ENCODE measurements at regions not wholly inside any gene's neighbourhood (a gene's known extent, or its start where the extent isn't known, plus 50 kb on each side); places are given as distances from the start of the nearest gene placed in this dataset.

DNA sequence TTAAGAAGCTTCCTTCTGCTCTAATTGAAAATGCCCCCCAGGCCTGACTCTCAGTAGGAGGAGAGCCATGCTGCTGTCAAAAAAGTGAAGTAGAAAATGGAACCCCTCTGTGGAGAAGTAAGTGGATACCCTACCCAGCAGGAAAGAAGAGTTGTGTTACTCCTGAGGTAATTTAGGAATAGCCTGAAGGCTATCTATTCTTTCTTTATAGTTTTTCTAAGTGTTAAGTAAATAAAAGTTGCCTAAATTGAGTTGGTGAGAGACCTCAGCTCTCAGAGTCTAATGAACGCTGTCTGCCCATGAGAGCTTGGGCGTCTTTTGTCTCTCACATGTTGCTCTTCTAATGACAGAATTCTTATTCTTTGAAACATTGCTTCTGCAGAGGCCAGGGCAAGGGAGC lies 116.2 kb downstream of the NSUN3 start:
- DNase-seq (ENCODE audit: low read depth): no peak

DNA sequence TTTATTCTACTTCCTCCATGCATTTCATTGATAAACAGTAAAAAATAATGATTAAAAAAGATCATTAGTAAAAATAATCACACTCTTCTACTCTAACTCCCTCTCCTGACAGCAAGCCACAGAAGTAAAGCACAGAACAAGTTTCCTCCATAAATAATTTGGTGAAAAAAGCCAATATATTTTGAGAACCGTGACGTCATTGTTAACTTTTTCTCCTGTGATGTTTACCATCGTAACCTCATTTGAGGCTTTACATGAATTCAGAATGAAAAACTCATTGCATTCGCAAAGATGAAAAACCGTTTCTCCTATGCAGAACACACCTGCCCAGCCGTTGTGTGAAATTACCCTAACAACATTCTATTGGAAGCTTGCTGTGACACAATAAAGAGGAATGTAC lies 120.7 kb downstream of the NSUN3 start:
- DNase-seq (ENCODE audit: low read depth): no peak

DNA sequence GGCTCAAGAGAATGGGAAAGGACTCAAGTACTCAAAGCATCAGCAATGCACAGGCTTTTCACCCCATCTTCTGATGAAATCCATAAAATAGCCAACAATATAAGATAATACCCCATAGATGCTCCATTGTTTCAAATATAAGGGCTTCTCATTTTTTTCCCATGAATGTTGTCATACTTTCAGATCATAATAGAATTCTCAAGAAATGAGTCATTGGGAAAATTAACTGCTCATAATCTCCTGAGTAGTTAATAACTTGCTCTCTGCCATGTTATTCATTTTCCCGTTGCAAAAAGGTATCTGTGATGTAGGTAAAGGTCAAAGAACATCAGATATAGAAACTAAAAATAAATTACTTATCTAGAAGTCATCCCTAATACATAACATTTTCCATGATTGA lies 121.9 kb downstream of the NSUN3 start:
- peak; percentile 69 for DNase-seq (ENCODE audit: low read depth)

DNA sequence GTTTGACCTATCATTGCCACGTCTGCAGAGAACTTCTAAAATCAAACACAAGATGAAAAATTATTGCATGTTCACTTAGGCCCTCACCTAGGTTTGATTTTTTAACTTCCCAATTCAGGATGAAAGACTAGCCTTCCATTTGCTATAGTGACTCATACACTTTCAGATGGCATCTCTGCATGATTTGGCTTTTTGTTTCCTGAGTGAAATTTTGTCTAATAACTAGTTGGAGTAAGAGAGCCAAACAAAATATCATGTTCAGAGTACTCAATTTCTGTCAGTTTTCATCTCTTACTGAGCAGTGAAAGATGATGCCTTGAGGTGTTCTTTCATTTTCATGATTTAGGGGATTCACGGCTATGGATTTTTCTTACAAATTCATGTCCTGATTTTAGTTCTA lies 122.9 kb downstream of the NSUN3 start:
- DNase-seq (ENCODE audit: low read depth): peak; percentile 44

DNA sequence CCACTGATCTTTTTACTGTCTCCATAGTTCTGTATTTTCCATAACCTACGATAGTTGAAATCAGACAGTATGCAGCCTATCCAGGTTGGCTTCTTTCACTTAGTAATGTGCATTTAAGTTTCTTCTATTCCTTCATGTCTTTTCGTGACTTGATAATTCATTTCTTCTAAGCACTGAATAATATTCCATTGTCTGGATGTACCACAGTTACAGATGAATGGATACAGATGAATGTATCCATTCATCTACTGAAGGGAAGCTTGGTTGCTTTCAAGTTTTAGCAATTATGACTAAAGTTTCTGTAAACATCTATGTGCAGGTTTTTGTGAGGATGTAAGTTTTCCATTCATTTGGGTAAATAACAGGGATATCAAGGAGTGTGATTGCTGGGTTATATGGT lies 124.8 kb downstream of the NSUN3 start:
- DNase-seq (ENCODE audit: low read depth): no peak

DNA sequence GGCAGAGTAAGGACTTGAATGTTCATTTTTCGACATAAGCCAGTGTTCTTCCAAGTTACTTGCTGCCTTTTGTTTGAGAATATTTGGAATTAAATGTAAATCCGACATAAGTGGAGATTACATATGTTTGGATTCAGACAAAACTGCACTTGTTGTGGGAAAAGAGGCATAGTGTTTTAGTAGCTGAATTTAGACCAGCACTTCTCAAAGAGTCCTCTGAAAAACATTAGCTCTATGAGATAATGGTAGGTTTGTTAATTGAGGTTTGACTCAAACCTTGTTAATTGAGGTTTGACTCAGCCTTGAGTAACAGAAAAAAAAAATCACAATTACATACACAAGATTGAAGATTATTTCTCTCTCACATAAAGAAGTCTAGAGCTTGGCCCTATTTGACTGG lies 132.5 kb downstream of the NSUN3 start:
- no peak for DNase-seq (ENCODE audit: low read depth)

DNA sequence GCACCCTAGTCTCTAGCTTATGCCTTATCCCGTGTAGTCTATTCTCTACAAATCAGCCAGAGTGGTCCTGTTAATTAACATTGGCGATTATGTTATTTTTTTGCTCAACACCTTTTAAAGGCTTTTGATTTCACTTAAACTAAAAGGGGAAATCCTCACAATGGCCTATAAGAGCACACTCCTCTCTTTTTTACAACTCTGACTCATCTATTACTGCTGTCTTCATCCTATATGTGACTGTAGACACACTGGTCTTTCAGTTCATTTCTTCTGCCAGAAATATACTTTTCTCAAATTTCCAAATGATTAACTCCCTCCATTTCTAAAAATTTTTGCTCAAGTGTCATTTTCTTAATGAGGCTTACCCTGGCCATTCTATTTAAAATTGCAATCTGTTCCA lies 143.4 kb downstream of the NSUN3 start:
- no peak for DNase-seq (ENCODE audit: low read depth)

DNA sequence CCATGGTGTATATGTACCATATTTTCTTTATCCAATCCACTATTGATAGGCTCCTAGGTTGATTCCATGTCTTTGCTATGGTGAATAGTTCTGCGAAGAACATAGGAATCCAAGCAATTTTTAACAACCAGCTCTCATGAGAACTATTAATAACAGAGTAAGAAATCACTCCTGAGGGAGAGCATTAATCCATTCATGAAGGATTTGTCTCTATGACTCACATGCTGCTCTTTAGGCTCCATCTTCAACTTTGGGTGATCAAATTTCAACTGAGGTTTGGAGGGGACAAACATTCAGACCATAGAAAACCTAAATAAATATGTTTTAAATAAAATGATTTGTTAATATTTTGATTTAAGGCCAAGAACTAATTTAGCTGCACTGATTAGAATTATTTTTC lies 147.4 kb downstream of the NSUN3 start:
- DNase-seq (ENCODE audit: low read depth): no peak

DNA sequence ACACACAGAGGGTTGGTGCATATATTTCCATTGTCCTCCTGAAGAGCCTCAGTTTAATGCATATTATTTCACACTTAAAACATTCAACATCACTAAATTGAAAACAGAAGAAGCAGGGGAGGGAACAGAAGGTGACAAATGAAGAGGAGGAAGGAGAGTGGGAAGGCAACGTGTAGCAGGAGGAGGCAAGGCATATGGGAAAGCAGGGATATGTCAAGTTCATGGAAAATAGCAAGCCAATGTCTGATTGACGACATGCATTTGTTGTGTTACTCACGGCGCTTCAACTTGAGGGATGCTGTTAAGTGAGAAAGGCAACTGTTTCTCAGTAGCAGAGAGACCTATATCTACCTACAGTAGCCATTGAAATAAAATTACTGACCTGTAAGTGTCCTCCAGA lies 154.5 kb downstream of the NSUN3 start:
- DNase-seq (ENCODE audit: low read depth): no peak

DNA sequence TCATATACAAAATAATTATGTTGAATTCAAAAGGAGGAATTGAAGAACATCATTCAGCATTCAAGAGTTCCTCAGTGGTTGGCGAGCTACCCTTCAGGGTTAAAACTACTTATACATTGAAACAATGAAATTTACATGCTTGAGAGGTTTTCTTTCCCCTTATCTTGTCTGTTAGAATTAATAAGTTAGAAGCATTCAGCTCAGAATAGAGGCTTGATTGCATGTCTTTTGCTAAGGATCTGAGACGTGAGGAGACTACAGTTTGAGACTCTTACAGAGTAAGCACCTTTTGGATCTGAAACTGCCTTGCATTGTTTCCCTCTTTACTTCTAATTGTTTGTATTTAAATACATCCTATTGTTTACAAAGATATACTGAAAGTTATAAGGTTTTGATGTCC lies 157.6 kb downstream of the NSUN3 start:
- DNase-seq (ENCODE audit: low read depth): no peak

DNA sequence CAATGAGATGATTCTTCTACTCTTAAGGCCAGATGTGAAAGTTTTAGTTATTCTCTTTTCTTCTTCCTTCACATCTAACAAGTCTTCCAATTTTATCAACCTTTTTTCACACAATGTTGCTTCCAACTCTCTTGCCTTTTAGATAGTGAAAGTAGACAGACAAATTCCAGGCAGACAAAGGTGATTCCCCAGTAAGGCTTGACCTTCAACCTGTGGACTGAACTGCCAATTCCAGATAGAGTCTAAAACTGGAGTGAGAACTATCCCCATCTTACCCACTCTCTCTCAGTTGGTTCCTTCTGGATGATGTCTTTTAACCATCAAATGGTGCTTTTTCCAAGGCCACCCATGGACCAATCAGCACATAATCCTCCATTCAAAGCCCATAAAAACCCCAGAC lies 159.0 kb downstream of the NSUN3 start:
- no peak for DNase-seq (ENCODE audit: low read depth)

DNA sequence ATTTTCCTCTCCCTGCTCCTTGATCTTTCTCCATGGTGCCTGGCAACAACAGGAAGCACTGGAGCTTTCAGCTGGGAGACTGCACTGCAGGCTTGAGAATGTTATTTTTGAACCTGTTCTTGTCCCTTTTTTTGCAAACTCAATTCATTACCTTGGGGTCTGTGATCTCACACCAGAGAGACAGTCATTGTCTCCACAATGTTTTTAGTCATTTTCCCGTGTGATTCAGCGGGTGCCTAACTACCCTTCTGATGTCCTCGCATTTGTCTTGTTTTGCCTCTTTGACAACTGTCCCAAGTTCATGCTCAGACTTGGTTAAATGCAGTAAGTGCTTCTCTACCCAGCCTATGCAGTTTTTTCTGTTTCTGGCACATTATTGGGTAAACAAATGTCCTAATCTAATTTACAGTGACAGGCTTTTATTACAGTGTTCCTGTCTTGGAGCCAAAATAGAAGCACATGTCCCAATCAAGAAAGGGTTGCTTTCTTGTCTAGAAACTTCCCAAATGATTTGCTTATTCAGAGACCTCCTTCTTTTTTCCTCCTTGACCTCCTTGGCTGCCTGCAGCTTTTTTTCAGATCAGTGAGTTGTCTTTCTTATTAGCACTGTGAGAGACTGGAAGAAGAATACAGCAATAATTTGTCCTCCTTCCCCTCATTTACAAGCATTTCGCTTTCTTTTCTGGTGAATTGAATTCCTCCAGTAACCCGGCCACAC lies 162.4 kb downstream of the NSUN3 start:
- DNase-seq (ENCODE audit: low read depth): peak; percentile 62

DNA sequence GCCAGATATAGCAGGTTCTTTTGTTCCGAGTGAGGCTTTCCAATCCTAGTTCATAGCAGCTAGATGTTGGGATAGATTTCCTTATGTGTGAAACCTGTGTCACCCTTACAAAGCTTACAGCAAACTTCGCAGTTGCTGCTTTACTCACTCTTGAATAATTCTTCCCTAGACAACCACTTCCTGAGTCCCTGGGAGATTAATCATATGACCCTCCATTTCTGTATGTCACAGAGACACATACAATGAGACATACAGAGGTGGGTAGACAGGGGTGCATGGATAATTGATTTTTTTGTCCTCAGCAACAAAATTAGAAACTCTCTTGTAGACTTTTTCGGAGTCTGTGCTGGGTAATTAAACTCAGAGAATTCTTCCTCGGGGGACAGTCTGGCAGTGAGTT lies 163.2 kb downstream of the NSUN3 start:
- peak; percentile 93 for DNase-seq (ENCODE audit: low read depth)

DNA sequence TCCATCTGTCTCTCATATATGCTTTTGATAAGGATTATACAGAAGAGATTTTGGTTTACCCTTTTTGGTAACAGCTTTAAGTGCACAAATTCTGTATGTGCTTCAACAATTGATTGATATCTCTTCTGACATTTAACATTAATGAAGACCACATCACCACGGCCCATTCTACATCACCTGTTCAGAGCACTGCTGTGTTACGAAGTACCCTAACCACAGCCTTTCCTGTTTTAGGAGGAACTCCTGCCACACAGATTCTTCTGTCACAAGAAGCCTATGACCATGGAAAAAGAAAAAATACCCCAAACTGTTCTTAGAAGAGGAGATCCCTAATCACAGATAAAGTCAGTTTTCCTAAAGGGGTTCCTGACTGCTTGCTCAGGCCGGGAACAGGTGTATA lies 170.1 kb downstream of the NSUN3 start:
- DNase-seq (ENCODE audit: low read depth): no peak

DNA sequence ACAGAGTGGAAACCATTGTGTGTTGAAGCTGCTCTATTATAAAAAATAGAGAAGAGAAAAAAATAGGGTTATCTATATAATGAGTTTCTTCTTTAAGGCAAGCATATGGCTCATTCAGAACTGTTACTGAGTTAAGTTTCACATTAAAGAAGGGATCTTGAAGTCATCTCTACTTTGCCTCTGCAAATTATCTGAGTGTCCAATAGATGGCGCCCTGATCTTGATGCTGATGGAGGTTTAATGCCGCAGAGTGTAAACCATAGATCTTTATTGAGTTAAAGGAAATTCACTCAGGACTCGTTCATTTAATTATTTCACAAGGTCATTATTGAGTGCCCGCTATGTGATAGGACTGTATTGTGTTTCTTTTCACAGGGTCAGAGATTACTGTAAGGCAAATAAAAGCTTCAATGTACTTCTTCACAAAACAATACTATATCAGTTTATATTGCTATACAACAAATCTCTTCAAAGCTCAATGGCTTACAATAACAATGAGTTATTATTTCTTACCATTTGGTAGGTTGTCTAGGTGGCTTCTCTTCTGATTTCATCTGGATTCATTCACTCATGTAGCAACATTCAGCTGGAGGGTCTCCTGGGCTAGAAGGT lies 171.4 kb downstream of the NSUN3 start:
- DNase-seq (ENCODE audit: low read depth): peak; percentile 41

DNA sequence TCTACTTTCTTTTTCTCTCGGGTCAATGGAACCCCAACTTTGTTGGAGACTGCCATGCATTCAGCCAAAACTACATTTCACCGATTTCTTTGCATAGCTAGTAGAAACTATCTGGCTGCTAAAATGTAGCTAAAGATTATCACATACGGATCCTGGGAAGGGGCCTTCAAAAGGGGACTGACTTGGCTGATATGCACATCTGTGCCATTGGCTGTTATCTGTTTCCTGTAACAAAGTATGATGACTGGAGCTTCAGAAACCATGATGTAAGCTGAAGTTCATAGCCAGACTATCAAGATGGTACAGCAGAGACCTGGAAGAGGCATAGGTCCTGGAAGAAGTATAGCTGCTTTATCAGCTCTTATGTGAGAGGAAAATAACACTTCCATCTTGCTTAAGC lies 179.1 kb downstream of the NSUN3 start:
- no peak for DNase-seq (ENCODE audit: low read depth)

DNA sequence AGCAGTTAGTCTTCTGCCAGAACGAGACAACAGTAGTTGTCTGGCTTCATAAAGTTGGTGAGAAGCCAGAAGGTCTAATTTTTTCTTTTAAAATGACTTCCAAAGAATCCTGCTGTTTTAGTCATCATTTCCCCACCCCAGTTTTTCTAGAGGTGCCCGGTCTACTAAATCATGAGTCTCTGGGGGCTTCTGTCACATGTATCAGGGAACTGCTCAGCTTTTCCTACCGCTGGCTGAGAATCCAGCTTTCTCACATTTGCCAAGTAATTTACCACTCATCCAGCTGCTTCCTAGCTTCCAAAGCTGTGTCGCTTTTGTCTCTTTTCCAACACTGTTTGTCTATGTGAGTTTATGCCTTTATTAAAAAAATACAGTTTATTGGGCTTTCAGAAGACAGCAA lies 183.3 kb downstream of the NSUN3 start:
- peak; percentile 6 for DNase-seq (ENCODE audit: low read depth)

DNA sequence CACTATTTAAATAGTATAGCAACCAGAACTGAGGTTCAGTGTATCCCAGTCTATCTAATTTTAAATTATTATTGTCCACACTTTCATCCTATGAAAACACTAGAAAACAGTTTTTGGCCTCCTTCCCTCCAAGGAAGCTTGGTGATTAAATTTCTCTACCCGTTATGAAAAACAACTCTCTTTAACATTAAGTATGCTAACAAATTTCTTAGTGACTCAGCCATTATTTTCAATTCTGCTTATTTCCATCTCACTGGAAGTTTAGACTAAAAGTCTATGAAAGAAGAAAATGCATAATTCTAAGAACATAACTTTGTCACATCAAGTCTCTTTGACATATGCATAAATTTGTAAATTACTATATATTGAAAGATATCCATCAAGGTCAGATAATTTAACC lies 185.2 kb downstream of the NSUN3 start:
- no peak for DNase-seq (ENCODE audit: low read depth)

DNA sequence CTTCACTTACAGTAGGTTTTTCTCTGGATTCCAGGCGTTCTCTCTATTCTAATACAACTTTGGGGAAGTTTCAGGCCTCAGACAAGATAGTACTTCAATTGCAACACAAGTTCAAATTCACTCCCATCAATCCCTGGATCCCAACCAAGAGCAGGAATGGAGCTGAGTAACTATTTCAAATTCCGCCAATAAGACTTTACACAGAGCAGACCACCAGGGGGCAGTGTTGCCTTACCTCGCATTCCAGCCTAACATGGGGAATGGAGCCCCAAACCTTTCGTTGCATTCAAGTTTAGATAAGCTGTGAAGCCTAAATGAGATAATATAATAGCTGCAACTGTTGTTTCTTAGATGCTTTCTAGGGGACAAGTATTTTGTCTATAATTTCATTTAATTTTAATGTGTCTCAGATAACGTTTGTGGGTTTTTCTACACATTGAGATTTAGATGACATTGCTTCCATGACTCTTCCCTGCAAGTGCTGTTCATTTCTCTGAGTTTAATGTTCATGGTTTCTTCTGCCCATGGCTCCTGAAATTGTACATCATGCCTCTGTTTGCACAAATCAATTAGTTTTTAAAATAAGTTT lies 186.7 kb downstream of the NSUN3 start:
- peak; percentile 52 for DNase-seq (ENCODE audit: low read depth)

DNA sequence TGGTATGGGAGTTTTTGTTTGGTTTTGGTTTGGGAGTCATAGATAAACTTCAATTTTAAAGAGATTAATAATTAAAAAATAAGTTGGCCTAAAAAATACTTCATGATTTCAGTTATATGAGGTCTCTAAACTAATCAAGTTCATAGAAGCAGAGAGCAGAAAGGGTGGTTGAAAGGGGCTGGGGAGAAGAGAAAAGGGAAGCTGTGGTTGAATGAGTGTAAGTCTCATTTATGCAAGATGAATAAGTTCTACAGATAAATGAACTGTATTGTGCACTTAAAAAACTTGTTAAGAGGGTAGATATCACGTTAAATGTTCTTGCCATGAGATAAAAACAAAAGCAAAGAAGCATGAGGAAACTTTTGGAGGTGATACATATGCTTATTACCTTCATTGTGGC lies 188.7 kb downstream of the NSUN3 start:
- no peak for DNase-seq (ENCODE audit: low read depth)

DNA sequence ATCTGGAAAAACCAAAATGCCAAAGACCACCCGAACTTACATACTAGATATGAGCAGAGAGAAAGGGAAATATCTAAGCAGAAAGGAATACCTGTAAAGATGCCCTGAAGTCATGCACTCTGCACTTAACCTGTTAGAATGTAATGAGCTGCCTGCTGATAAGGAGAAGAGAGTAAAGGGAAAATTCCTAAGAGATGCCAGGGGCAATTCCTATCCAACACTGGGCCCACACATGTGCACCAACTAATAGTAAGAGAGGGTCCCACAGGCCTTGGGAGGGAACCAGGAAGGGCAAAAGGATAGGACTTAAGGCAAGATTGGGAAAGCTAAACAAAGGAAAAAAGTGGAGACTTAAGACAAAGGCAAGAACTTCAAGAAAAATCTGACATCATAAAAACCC lies 189.5 kb downstream of the NSUN3 start:
- DNase-seq (ENCODE audit: low read depth): no peak

DNA sequence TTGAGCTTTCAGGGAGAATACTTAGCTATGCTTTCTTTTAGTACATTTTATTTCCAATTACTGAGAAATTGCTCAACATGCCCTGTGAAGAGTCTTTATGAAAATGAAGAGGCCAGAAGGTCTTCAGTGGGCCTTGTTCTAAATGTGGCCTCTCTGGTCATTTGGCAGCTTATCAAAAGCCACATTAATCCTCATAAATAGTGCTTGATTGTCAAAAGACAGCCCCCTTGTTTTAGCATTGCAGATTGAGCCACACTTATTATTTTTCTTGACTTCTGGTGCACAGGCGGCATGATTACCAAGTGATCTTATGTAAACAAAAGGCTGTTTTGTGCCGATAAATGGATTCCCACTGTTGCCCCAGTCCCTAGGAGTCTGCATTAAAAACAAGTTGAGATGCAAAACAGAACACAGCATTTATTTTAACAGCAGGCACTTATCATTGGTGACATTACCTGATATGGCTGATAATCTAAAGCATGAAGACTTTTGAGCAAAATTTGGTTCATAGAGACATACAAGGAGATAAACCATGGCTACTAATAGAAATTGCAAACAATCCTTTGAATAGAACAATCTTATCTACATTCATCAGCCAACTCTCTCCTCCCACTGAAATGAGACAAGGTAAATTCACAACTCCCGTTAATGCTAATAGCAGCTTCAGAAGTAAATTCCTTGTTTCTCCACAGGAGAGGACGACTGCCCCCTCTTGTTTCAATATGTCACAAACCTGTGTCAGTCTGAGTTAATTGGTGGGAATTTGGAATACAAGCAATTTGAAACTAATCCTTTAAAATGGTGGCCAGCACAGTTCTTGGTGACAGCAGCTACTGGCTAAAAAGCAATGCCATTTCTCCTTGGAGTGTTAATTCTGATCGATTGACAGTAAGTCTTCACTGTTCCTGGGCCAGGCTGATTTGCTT lies 194.3 kb downstream of the NSUN3 start:
- DNase-seq (ENCODE audit: low read depth): no peak

Data from HT1080 (cell line).